ENCODE measurements at regions not wholly inside any gene's neighbourhood (a gene's known extent, or its start where the extent isn't known, plus 50 kb on each side); places are given as distances from the start of the nearest gene placed in this dataset.
"Not testable (repeated sequence)": the region's sequence is repeated elsewhere in the genome, so short reads cannot be mapped to it uniquely, and the experiment has no call there.

DNA sequence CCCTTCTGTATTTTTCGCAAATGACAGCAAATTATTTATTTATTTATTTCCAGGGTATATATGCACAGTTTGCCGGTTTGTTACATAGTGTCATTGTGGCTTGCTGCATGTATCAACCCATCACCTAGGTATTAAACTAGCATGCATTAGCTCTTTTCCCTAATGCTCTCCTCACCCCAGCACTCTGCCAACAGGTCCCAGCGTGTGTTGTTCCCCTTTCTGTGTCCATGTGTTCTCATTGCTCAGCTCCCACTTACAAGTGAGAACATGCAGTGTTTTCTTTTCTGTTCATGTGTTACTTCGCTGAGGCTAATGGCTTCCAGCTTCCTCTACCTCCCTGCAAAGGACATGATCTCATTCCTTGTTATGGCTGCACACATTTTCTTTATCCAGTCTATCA is 592.3 kb downstream of the TRIB2 start:
- Histone ChIP-seq H3K27ac (ENCODE audit: extremely low read depth, low read depth, low read length) (no peak overlapping the region), H3K4me1 (ENCODE audit: control insufficient read depth, insufficient read depth, low read length) (no peaks in the 10 kb centered on the region), H3K4me3 (ENCODE audit: low read depth, low read length) (no peak overlapping the region), H3K9me3 (ENCODE audit: control insufficient read depth, insufficient read depth, low read depth, low read length) (no peaks in the 10 kb centered on the region), H3K36me3 (ENCODE audit: control insufficient read depth in 2 of 2, insufficient read depth in 1 of 2, low read length in 2 of 2) (no peaks in the 10 kb centered on the region)
- ChIA-PET CTCF (no interaction called here), POLR2A (no interaction called here)
- TF ChIP-seq ZNF114 (tag by site-specific recombination; IDR thresholded peaks at IDR 0.05) (no peak), ZNF146 (tag by site-specific recombination; IDR thresholded peaks at IDR 0.05) (no peak), ZNF664 (tag by site-specific recombination; IDR thresholded peaks at IDR 0.05) (no peak), ZNF785 (tag by site-specific recombination; IDR thresholded peaks at IDR 0.05) (no peak), ZNF311 (tag by site-specific recombination; IDR thresholded peaks at IDR 0.05; ENCODE audit: borderline replicate concordance) (no peak), BCL11B (tag by site-specific recombination; IDR thresholded peaks at IDR 0.05; ENCODE audit: low read depth) (no peak)

DNA sequence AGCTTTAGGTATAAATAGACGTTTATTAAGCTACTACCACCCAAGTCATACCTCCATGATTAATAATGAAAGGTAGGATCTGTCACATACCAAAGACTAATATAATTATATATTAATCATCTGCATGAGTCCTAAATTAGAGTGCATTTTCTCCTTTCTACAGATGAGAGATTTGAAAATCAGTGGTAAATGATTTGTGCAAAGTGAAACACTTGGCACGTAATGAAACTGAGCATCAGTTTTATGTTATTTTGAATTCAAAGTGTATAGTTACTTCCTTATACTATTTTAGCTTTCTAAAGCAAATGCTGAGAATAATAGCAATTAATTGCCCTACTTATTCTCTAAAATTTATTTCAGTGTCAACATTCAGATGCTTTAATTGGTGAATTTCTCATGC is 615.3 kb downstream of the TRIB2 start:
- Histone ChIP-seq H3K4me3 (ENCODE audit: low read depth, low read length) (no peak overlapping the region), H3K9me3 (ENCODE audit: control insufficient read depth, insufficient read depth, low read depth, low read length) (no peaks in the 10 kb centered on the region), H3K36me3 (ENCODE audit: control insufficient read depth in 2 of 2, insufficient read depth in 1 of 2, low read length in 2 of 2) (no peaks in the 10 kb centered on the region), H3K27ac (ENCODE audit: extremely low read depth, low read depth, low read length) (no peak overlapping the region), H3K4me1 (ENCODE audit: control insufficient read depth, insufficient read depth, low read length) (no peaks in the 10 kb centered on the region)
- no peak for TF ChIP-seq SCRT1 (tag by site-specific recombination; IDR thresholded peaks at IDR 0.05; ENCODE audit: borderline replicate concordance)
- TF ChIP-seq, protein P1, sequence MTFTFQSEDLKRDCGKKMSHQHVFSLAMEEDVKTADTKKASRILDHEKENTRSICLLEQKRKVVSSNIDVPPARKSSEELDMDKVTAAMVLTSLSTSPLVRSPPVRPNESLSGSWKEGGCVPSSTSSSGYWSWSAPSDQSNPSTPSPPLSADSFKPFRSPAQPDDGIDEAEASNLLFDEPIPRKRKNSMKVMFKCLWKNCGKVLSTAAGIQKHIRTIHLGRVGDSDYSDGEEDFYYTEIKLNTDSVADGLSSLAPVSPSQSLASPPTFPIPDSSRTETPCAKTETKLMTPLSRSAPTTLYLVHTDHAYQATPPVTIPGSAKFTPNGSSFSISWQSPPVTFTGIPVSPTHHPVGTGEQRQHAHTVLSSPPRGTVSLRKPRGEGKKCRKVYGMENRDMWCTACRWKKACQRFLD (tag by site-specific recombination; IDR thresholded peaks at IDR 0.05): no peak
- TF ChIP-seq ZNF843 (tag by site-specific recombination; IDR thresholded peaks at IDR 0.05): no peak
- TF ChIP-seq, protein P2, sequence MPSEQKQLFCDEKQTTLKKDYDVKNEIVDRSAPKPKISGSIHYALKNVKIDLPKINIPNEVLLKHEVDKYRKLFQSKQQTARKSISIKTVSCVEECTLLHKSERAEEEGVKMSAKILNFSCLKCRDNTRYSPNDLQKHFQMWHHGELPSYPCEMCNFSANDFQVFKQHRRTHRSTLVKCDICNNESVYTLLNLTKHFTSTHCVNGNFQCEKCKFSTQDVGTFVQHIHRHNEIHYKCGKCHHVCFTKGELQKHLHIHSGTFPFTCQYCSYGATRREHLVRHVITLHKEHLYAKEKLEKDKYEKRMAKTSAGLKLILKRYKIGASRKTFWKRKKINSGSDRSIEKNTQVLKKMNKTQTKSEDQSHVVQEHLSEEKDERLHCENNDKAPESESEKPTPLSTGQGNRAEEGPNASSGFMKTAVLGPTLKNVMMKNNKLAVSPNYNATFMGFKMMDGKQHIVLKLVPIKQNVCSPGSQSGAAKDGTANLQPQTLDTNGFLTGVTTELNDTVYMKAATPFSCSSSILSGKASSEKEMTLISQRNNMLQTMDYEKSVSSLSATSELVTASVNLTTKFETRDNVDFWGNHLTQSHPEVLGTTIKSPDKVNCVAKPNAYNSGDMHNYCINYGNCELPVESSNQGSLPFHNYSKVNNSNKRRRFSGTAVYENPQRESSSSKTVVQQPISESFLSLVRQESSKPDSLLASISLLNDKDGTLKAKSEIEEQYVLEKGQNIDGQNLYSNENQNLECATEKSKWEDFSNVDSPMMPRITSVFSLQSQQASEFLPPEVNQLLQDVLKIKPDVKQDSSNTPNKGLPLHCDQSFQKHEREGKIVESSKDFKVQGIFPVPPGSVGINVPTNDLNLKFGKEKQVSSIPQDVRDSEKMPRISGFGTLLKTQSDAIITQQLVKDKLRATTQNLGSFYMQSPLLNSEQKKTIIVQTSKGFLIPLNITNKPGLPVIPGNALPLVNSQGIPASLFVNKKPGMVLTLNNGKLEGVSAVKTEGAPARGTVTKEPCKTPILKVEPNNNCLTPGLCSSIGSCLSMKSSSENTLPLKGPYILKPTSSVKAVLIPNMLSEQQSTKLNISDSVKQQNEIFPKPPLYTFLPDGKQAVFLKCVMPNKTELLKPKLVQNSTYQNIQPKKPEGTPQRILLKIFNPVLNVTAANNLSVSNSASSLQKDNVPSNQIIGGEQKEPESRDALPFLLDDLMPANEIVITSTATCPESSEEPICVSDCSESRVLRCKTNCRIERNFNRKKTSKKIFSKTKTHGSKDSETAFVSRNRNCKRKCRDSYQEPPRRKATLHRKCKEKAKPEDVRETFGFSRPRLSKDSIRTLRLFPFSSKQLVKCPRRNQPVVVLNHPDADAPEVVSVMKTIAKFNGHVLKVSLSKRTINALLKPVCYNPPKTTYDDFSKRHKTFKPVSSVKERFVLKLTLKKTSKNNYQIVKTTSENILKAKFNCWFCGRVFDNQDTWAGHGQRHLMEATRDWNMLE (tag by site-specific recombination; conservative IDR thresholded peaks at IDR 0.05; ENCODE audit: low read depth): no peak
- TF ChIP-seq, protein P3, sequence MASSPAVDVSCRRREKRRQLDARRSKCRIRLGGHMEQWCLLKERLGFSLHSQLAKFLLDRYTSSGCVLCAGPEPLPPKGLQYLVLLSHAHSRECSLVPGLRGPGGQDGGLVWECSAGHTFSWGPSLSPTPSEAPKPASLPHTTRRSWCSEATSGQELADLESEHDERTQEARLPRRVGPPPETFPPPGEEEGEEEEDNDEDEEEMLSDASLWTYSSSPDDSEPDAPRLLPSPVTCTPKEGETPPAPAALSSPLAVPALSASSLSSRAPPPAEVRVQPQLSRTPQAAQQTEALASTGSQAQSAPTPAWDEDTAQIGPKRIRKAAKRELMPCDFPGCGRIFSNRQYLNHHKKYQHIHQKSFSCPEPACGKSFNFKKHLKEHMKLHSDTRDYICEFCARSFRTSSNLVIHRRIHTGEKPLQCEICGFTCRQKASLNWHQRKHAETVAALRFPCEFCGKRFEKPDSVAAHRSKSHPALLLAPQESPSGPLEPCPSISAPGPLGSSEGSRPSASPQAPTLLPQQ (tag by site-specific recombination; IDR thresholded peaks at IDR 0.05): no peak
- TF ChIP-seq OSR2 (tag by site-specific recombination; IDR thresholded peaks at IDR 0.05): no peak
- no peak for TF ChIP-seq HOXC10 (CRISPR knock-in tag; IDR thresholded peaks at IDR 0.05)
- CTCF ChIA-PET: no interaction called here
- POLR2A ChIA-PET: no interaction called here

DNA sequence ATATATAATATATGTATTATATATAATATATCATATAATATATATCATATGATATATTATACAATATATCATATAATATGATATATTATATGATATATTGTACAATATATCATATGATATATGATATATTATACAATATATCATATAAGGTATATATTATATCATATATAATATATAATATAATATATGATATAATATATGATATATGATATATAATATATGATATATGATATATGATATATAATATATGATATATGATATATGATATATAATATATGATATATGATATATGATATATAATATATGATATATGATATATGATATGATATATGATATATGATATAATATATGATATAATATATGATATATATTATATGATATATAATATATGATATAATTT is 617.3 kb downstream of the TRIB2 start:
- CTCF ChIA-PET; H3K4me1 ChIP-seq (ENCODE audit: control insufficient read depth, insufficient read depth, low read length); H3K27ac ChIP-seq (ENCODE audit: extremely low read depth, low read depth, low read length); H3K4me3 ChIP-seq (ENCODE audit: low read depth, low read length); POLR2A ChIA-PET; H3K9me3 ChIP-seq (ENCODE audit: control insufficient read depth, insufficient read depth, low read depth, low read length); H3K36me3 ChIP-seq (ENCODE audit: control insufficient read depth in 2 of 2, insufficient read depth in 1 of 2, low read length in 2 of 2): not testable (repeated sequence)
